GM21381 (cell line): ENCODE measurements at regions not wholly inside any gene's neighbourhood (a gene's known extent, or its start where the extent isn't known, plus 50 kb on each side); places are given as distances from the start of the nearest gene placed in this dataset.

ENCODE experiments used
- ATAC-seq: cut with Tn5 transposase; IDR thresholded peaks from one replicate; pipeline ENCODE4 v1.9.1; 2021; ENCODE audit warnings: mild to moderate bottlenecking, moderate library complexity; ENCODE audit not compliant: unreplicated experiment

- ATAC-seq, result no peak
Observed at GRCh38 chr21:39057121-39057520, 126.1 kb downstream of the PSMG1 start.

- no peak for ATAC-seq
Observed at GRCh38 chr21:39056636-39057035, 126.6 kb downstream of the PSMG1 start.

- no peak for ATAC-seq
Observed at GRCh38 chr21:39055167-39055767, 128.0 kb downstream of the PSMG1 start.

GRCh38 chr21:39054066-39054465 lies 129.2 kb downstream of the PSMG1 start:
- ATAC-seq, result no peak

GRCh38 chr21:39053126-39053525 lies 130.1 kb downstream of the PSMG1 start:
- no peak for ATAC-seq

- no peak for ATAC-seq
Observed at GRCh38 chr21:39052718-39053117, 130.5 kb downstream of the PSMG1 start.

GRCh38 chr21:39051588-39051949 lies 131.7 kb downstream of the PSMG1 start:
- no peak for ATAC-seq

GRCh38 chr21:39050841-39051587 lies 132.2 kb downstream of the PSMG1 start:
- ATAC-seq, result no peak

GRCh38 chr21:39048574-39048973 lies 134.7 kb downstream of the PSMG1 start:
- no peak for ATAC-seq

- no peak for ATAC-seq
Observed at GRCh38 chr21:39048064-39048463, 135.2 kb downstream of the PSMG1 start.

GRCh38 chr21:39047046-39047445 lies 136.2 kb downstream of the PSMG1 start:
- ATAC-seq, result no peak

GRCh38 chr21:39046236-39046916 lies 136.9 kb downstream of the PSMG1 start:
- no peak for ATAC-seq

GRCh38 chr21:39041816-39042215 lies 141.4 kb downstream of the PSMG1 start:
- ATAC-seq, result no peak

- no peak for ATAC-seq
Observed at GRCh38 chr21:39040494-39041110, 142.6 kb downstream of the PSMG1 start.

- no peak for ATAC-seq
Observed at GRCh38 chr21:39037807-39038405, 145.3 kb downstream of the PSMG1 start.

GRCh38 chr21:39036581-39036980 lies 146.7 kb downstream of the PSMG1 start:
- no peak for ATAC-seq

- ATAC-seq, result no peak
Observed at GRCh38 chr21:39034590-39035536, 148.4 kb downstream of the PSMG1 start.

- ATAC-seq, result no peak
Observed at GRCh38 chr21:39033878-39034589, 149.2 kb downstream of the PSMG1 start.
